H1 (cell line): ENCODE measurements at regions not wholly inside any gene's neighbourhood (a gene's known extent, or its start where the extent isn't known, plus 50 kb on each side); places are given as distances from the start of the nearest gene placed in this dataset.

Experiments
- CTCF ChIA-PET: fragments of 300-600 bp; sonication (Branson Sonifier 250); formaldehyde crosslinking; loops from one replicate; lab custom pipeline; 2021; ENCODE audit not compliant: partially characterized antibody; lab: Charles Lee
- POLR2A ChIA-PET: fragments of 300-600 bp; sonication (Branson Sonifier 250); formaldehyde crosslinking; loops from one replicate; lab custom pipeline; 2021; ENCODE audit warnings: inconsistent platforms; ENCODE audit not compliant: partially characterized antibody; lab: Charles Lee
- DNase-seq, 2 experiments: peaks; one replicate each; pipeline versions ENCODE4 v3.0.0 to v3.0.0-alpha.2; 2010 to 2022; ENCODE audit warnings: low spot score in 2 of 2, low read depth in 1 of 2, mixed read lengths in 1 of 2
- FAIRE-seq: peaks from 2 replicates; lab custom pipeline; 2011; peaks lifted over from hg19 to GRCh38; lab: Jason Lieb, UNC
- H2AFZ ChIP-seq: 2 replicates; pipeline ENCODE4 v1.8.1; 2012; ENCODE audit warnings: low read length, inconsistent platforms
- H2AK5ac ChIP-seq: 2 replicates; pipeline ENCODE4 v1.6.1; 2013; ENCODE audit warnings: low read depth, low read length
- H2BK120ac ChIP-seq: replicated peaks from 2 replicates; pipeline ENCODE3; 2013; ENCODE audit warnings: low read depth, low read length, inconsistent platforms
- H2BK12ac ChIP-seq: 2 replicates; pipeline ENCODE4 v1.6.1; 2013; ENCODE audit warnings: low read depth, low read length
- H2BK15ac ChIP-seq: 2 replicates; pipeline ENCODE4 v1.6.1; 2013; ENCODE audit warnings: low read length
- H2BK20ac ChIP-seq: 2 replicates; pipeline ENCODE4 v1.6.1; 2013; ENCODE audit warnings: low read length
- H2BK5ac ChIP-seq: 2 replicates; pipeline ENCODE4 v1.6.1; 2013; ENCODE audit warnings: low read depth, low read length
- H3K14ac ChIP-seq: 2 replicates; pipeline ENCODE4 v1.6.1; 2013; ENCODE audit warnings: inconsistent platforms; ENCODE audit not compliant: insufficient read length
- H3K18ac ChIP-seq: 2 replicates; pipeline ENCODE4 v1.6.1; 2013; ENCODE audit warnings: low read length; ENCODE audit errors: extremely low read depth
- H3K23ac ChIP-seq: 2 replicates; pipeline ENCODE4 v1.6.1; 2013; ENCODE audit warnings: inconsistent platforms; ENCODE audit not compliant: insufficient read length
- H3K23me2 ChIP-seq: 2 replicates; pipeline ENCODE4 v1.6.1; 2013; ENCODE audit warnings: low read depth, low read length
- H3K27ac ChIP-seq: 2 replicates; pipeline ENCODE4 v1.6.1; 2011; ENCODE audit warnings: low read depth, low read length, inconsistent platforms
- H3K27me3 ChIP-seq, 4 experiments: replicated peaks in 1 of 4; 1 replicate in 1 of 4; 2 replicates in 3 of 4; pipeline versions ENCODE4 v1.6.1 to v1.8.1; 2011 to 2013; ENCODE audit warnings: low read length in 3 of 4, mild to moderate bottlenecking in 3 of 4, inconsistent platforms in 2 of 4, mixed read lengths in 2 of 4, moderate library complexity in 1 of 4; ENCODE audit not compliant: control insufficient read depth in 3 of 4, insufficient read depth in 3 of 4; ENCODE audit errors: extremely low read depth in 1 of 4
- H3K36me3 ChIP-seq, 4 experiments: 2 replicates each; pipeline versions ENCODE4 v1.6.1 to v1.8.1; 2011 to 2013; ENCODE audit warnings: mild to moderate bottlenecking in 4 of 4, low read length in 3 of 4, moderate library complexity in 2 of 4, control low read depth in 1 of 4, inconsistent platforms in 1 of 4; ENCODE audit not compliant: insufficient read depth in 4 of 4, control insufficient read depth in 2 of 4
- H3K4ac ChIP-seq: replicated peaks from 2 replicates; pipeline ENCODE3; 2013; ENCODE audit warnings: low read length, low read depth, mixed read lengths, inconsistent platforms; ENCODE audit not compliant: insufficient read length
- H3K4me1 ChIP-seq, 4 experiments: replicated peaks in 1 of 4; 1 replicate in 1 of 4; 2 replicates in 3 of 4; pipeline versions ENCODE4 v1.6.1 to v1.8.1; 2011 to 2013; ENCODE audit warnings: low read length in 3 of 4, inconsistent platforms in 2 of 4, mixed read lengths in 1 of 4; ENCODE audit not compliant: insufficient read depth in 4 of 4, control insufficient read depth in 3 of 4
- H3K4me2 ChIP-seq, 2 experiments: 2 replicates each; pipeline versions ENCODE4 v1.6.1 to v1.8.1; 2011 to 2013; ENCODE audit warnings: low read depth in 2 of 2, low read length in 2 of 2, control low read depth in 1 of 2, inconsistent platforms in 1 of 2, mild to moderate bottlenecking in 1 of 2; ENCODE audit not compliant: insufficient read depth in 1 of 2
- H3K4me3 ChIP-seq, 4 experiments: fragments of 200-600, 300-600 bp in 1 of 4; sonication (generic), shearing (Covaris generic), sonication (Bioruptor Twin) in 1 of 4; 2 replicates each; pipeline versions ENCODE4 v1.5.1 to v1.8.1; 2011 to 2016; ENCODE audit warnings: low read length in 4 of 4, low read depth in 3 of 4, control low read depth in 2 of 4, inconsistent platforms in 2 of 4, mild to moderate bottlenecking in 2 of 4, mixed read lengths in 1 of 4, moderate library complexity in 1 of 4; ENCODE audit not compliant: insufficient read depth in 2 of 4; ENCODE audit errors: extremely low read depth in 1 of 4
- H3K56ac ChIP-seq: replicated peaks from 2 replicates; pipeline ENCODE3; 2013; ENCODE audit warnings: low read depth, mild to moderate bottlenecking, mixed read lengths, low read length, inconsistent platforms; ENCODE audit not compliant: insufficient read length
- H3K79me1 ChIP-seq: 2 replicates; pipeline ENCODE4 v1.6.1; 2013; ENCODE audit warnings: low read depth, low read length, control low read depth
- H3K79me2 ChIP-seq, 2 experiments: 2 replicates each; pipeline versions ENCODE4 v1.6.1 to v1.8.1; 2012 to 2013; ENCODE audit warnings: low read length in 2 of 2, mild to moderate bottlenecking in 2 of 2, inconsistent platforms in 1 of 2; ENCODE audit not compliant: insufficient read depth in 2 of 2, control insufficient read depth in 1 of 2
- H3K9ac ChIP-seq, 4 experiments: replicated peaks in 1 of 4; 1 replicate in 1 of 4; 2 replicates in 3 of 4; pipeline versions ENCODE4 v1.6.1 to v1.8.1; 2011 to 2013; ENCODE audit warnings: low read depth in 3 of 4, low read length in 3 of 4, control low read depth in 2 of 4, mild to moderate bottlenecking in 2 of 4, moderate library complexity in 2 of 4, inconsistent platforms in 1 of 4; ENCODE audit errors: extremely low read depth in 1 of 4
- H3K9me3 ChIP-seq, 2 experiments: 2 replicates each; pipeline versions ENCODE4 v1.6.1 to v1.8.1; 2012 to 2013; ENCODE audit warnings: mild to moderate bottlenecking in 2 of 2, moderate library complexity in 2 of 2, control low read depth in 1 of 2, inconsistent platforms in 1 of 2, low read depth in 1 of 2, low read length in 1 of 2, mixed read lengths in 1 of 2; ENCODE audit not compliant: insufficient read depth in 2 of 2
- H4K20me1 ChIP-seq, 2 experiments: replicated peaks in 1 of 2; 2 replicates each; pipeline versions ENCODE3 to v1.8.1; 2011 to 2013; ENCODE audit warnings: inconsistent platforms in 2 of 2, low read length in 2 of 2, mild to moderate bottlenecking in 1 of 2; ENCODE audit not compliant: insufficient read depth in 2 of 2, control insufficient read depth in 1 of 2
- H4K5ac ChIP-seq: 2 replicates; pipeline ENCODE4 v1.6.1; 2013; ENCODE audit warnings: low read length, low read depth, mixed read lengths, inconsistent platforms; ENCODE audit not compliant: insufficient read length
- H4K8ac ChIP-seq: 2 replicates; pipeline ENCODE4 v1.8.0; 2013; ENCODE audit warnings: mild to moderate bottlenecking, moderate library complexity, low read length, inconsistent platforms; ENCODE audit not compliant: insufficient read depth; ENCODE audit errors: extremely low read depth
- H4K91ac ChIP-seq: replicated peaks from 2 replicates; pipeline ENCODE3; 2013; ENCODE audit warnings: low read length, mixed read lengths, inconsistent platforms; ENCODE audit not compliant: insufficient read length
- EGR1 ChIP-seq: IDR thresholded peaks from 2 replicates; pipeline ENCODE4 v1.6.1; 2011; ENCODE audit warnings: low read depth, low read length, borderline replicate concordance
- SIN3A ChIP-seq, 2 experiments: IDR thresholded peaks in 1 of 2; conservative IDR thresholded peaks in 1 of 2; 2 replicates each; pipeline ENCODE4 v1.6.1; 2011 to 2012; ENCODE audit warnings: low read length in 2 of 2, improper control_type of control experiment in 1 of 2, low read depth in 1 of 2, mild to moderate bottlenecking in 1 of 2
- TCF12 ChIP-seq: IDR thresholded peaks from 2 replicates; pipeline ENCODE4 v1.6.1; 2011; ENCODE audit warnings: low read depth, mild to moderate bottlenecking, low read length
- WGBS, 2 experiments: shearing (Covaris generic) in 1 of 2; methylation state at CpG; one replicate each; pipeline versions ENCODE4 v1.1.6 to v1.1.7; 2013 to 2015; ENCODE audit warnings: low lambda C conversion rate in 2 of 2, mixed read lengths in 2 of 2, inconsistent platforms in 1 of 2, low coverage in 1 of 2, missing lambda C conversion rate in 1 of 2; ENCODE audit not compliant: insufficient replicate concordance in 2 of 2, insufficient coverage in 1 of 2, insufficient read length in 1 of 2; ENCODE audit errors: extremely low coverage in 1 of 2, missing lambda C conversion rate in 1 of 2; 5-methylcytosine and 5-hydroxymethylcytosine counted together

GRCh38 chr12:88644946-88645702 lies 64.9 kb upstream of the KITLG start:
- H2BK12ac ChIP-seq = no peak overlapping the region
- no peak overlapping the region for H4K5ac ChIP-seq
- ChIA-PET POLR2A (no interaction called here), CTCF (interaction anchor here (1.0 kb wide), 1 partner anchor 349 kb away, joined by 3 read pairs; no protein-coding TSS in a partner anchor)
- H2BK120ac ChIP-seq = no peak overlapping the region
- H3K9ac ChIP-seq = no peak overlapping the region
- H3K4me2 ChIP-seq = no peak overlapping the region
- H3K36me3 ChIP-seq = no peaks in the 10 kb centered on the region
- H2AFZ ChIP-seq = no peak overlapping the region
- FAIRE-seq (no peak), DNase-seq (no peak)
- H2BK5ac ChIP-seq = no peak overlapping the region
- no peak overlapping the region for H3K14ac ChIP-seq
- WGBS, 2 experiments = 91% methylated on average over 7 of the region's 7 CpGs; no CpG with 5 or more reads in 1 of the 2 experiments
- TF ChIP-seq SIN3A (conservative IDR thresholded peaks at IDR 0.05 in 1 of 2, IDR thresholded peaks at IDR 0.05 in 1 of 2; ENCODE audit: low read depth in 1 of 2, low read length in 2 of 2) = no peak
- no peak for TF ChIP-seq EGR1
- TF ChIP-seq TCF12 = no peak
- H3K27ac ChIP-seq = no peak overlapping the region
- no peak overlapping the region for H3K18ac ChIP-seq
- no peak overlapping the region for H3K23ac ChIP-seq
- H4K91ac ChIP-seq = no peak overlapping the region
- H2AK5ac ChIP-seq = no peak overlapping the region
- H3K9me3 ChIP-seq = no peaks in the 10 kb centered on the region
- no peak overlapping the region for H3K56ac ChIP-seq
- no peaks in the 10 kb centered on the region for H3K79me2 ChIP-seq
- no peak overlapping the region for H2BK20ac ChIP-seq
- H3K27me3 ChIP-seq = no peaks in the 10 kb centered on the region
- no peak overlapping the region for H3K4ac ChIP-seq
- no peaks in the 10 kb centered on the region for H3K23me2 ChIP-seq
- H4K20me1 ChIP-seq = no peaks in the 10 kb centered on the region
- no peaks in the 10 kb centered on the region for H3K4me1 ChIP-seq
- H3K4me3 ChIP-seq = no peak overlapping the region
- no peaks in the 10 kb centered on the region for H3K79me1 ChIP-seq
- H4K8ac ChIP-seq = no peak overlapping the region
- H2BK15ac ChIP-seq = no peak overlapping the region
